ENCODE measurements at regions not wholly inside any gene's neighbourhood (a gene's known extent, or its start where the extent isn't known, plus 50 kb on each side); places are given as distances from the start of the nearest gene placed in this dataset.
"Not testable (repeated sequence)": the region's sequence is repeated elsewhere in the genome, so short reads cannot be mapped to it uniquely, and the experiment has no call there.

DNA sequence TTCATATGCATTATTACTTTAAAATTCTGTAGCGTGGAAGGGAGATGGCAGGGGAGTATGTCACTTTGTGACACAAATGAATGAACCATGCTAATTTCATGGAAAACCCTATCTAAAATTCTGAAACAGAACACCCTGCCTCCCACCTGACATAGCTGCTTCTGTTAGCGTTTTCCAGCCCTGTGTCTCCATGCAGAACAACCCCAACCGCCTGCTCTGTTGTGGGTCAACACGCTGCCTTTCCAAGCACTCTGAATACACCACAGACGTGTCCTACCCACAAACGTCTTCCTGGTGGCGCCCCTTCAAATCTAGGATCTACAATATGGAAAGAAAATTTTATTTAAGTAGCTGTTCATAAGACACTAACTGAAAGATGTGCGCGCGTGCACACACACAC lies 238.6 kb downstream of the TRIML1 start:
- no peak for DNase-seq

DNA sequence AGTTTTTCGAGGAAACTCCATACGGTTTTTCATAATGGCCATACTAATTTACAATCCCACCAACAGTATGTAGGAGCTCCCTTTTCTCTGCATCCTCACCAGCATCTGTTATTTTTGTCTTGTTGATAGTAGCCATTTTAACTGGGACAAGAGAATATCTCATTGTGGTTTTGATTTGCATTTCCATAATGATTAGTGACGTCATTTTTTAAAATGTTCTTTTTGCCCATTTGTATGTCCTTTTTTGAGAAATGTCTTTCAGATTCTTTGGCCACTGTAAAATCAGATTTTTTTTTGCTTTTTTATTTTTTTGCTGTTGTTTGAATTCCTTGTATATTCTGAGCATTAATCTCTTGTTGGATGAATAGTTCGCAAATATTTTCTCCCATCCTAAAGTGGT lies 243.9 kb downstream of the TRIML1 start:
- no peak for DNase-seq

DNA sequence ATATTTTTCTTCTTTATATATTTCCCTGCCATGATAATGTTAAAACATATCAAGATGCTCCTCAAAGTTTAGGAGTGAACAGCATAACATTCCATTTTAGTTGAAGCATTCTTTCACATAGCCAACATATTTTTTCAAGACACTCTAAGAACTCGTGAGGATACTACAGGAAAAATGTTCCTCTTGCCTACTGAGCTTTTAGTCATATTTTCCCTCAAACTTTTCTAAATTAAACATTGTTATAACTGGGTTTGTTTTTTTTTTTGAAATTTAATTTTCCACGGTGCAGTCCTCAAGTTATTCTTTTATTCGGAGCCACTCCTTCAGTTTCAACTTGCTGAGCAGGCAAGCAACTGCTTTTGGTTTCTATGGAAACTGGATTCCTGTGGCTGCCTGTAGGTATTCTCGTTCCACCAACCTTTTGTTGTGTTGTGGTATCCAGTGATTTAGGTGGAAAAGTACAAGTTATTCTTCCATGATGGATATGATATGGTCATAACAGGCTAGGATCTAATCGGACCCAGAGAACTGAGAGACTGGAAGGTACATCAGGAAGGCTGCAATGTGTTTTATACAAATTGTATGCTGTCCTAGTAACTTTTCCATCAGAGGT lies 248.0 kb downstream of the TRIML1 start:
- DNase-seq = no peak

DNA sequence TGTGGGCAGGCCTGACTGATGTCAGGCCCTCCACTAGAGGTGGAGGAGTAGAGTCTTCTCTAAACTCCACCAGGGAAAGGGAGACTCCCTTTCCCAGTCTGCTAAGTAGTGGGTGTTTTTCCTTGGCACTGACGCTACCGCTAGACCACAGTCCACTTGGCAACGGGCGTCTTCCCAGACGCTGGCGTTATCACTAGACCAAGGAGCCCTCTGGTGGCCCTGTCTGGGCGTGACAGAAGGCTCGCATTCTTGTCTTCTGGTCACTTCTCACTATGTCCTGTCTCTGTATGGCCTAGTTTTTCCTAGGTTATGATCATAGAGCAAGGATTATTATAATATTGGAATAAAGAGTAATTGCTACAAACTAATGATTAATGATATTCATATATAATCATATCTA lies 252.1 kb downstream of the TRIML1 start:
- not testable (repeated sequence) for DNase-seq

DNA sequence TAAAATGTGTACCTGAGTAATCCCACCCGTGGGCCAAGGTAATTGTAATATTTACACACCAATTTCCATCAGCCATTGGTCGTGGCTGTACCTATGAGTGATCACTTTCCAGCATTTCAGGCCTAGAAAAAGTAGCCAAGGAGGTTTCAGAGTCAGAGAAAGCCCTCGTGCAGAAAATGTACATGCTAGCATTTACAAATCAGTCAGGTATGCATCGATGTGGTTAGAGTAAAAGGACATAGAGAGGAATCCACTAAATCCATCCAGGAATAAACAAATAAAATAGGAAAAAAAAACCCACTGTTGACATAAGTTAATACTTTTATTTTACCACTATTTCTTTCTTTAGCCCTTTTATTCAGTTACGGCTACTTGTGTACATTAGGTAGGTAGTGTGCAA lies 256.8 kb downstream of the TRIML1 start:
- DNase-seq = no peak

DNA sequence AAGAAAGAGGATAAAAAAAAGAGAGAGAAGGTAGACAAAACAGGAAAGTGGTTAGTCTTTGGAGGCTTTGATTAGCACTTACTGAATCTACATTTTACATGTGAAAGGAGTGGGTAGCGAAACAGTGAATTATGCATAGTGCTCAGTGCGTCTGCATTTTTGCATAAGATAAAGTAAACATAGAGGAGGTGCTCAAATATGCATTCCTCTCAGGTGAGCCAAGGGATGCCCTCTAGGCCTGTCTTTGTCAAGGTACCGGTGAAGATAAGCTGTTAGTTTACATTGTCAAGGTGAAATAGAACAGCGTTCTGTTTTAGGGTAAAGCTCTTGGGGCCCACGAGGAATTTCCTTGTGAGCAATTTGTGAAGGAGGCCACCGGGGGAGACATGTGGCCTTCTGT lies 260.6 kb downstream of the TRIML1 start:
- DNase-seq = no peak

DNA sequence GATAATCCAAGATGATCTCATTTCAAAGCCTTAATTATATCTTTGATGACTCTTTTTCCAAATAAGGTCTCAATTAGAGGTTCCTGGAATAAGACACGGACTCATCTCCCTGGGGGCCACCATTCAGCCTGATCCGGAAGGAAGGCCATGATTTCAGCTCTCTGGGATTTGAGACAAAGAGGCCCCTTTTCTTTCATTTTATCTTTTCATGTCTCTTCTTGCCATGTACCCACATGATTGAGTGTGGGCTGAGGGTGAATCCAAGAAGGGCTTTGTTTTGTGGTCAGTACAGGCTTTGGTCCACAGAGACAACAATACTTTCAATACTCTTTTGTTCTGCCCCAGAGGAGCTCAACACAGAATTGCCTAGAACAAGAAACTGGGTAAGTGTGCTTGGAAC lies 261.2 kb downstream of the TRIML1 start:
- peak; percentile 47 for DNase-seq

DNA sequence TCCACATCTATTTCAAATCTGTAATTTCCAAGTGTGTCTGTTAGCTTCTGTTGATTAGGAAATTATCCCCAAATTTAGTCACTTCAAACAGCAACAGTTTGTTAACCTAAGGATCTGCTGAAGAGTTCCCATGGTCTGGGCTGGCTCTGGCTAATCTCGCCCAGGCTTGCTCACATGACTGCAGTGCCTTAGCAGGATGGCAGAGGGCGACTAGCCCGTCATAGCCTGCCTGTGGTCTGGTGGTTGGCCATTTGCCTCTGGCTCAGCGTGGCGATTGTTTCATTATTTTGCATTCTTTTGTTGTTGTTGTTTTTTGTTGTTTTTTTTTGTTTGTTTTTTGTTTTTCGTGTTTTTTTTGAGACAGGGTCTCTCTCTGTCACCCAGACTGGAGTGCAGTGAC lies 264.0 kb downstream of the TRIML1 start:
- no peak for DNase-seq

DNA sequence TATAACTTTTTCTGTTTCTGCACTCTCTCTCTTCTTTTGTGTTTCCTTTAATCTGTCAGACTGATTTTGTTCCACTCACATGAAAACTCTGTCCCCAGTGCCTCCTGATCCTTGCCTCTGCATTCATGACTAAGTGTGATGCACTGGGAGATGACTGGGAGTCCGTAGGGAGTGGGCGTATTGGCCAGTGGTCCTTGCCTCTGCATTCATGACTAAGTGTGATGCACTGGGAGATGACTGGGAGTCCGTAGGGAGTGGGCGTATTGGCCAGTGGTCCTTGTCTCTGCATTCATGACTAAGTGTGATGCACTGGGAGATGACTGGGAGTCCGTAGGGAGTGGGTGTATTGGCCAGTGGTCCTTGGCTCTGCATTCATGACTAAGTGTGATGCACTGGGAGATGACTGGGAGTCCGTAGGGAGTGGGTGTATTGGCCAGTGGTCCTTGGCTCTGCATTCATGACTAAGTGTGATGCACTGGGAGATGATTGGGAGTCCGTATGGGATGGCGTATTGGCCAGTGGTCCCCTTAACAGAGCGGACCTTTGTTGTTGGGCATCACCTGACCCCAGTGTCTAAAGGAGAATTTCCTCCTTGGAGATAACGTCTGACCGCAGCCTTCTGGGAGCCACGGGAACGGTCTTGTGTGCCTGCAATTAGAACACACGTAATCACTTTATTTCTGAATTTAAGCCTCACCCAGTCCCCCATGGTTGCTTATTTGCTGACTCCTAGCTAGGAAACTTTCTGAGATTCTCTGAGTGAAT lies 266.0 kb downstream of the TRIML1 start:
- not testable (repeated sequence) for DNase-seq

DNA sequence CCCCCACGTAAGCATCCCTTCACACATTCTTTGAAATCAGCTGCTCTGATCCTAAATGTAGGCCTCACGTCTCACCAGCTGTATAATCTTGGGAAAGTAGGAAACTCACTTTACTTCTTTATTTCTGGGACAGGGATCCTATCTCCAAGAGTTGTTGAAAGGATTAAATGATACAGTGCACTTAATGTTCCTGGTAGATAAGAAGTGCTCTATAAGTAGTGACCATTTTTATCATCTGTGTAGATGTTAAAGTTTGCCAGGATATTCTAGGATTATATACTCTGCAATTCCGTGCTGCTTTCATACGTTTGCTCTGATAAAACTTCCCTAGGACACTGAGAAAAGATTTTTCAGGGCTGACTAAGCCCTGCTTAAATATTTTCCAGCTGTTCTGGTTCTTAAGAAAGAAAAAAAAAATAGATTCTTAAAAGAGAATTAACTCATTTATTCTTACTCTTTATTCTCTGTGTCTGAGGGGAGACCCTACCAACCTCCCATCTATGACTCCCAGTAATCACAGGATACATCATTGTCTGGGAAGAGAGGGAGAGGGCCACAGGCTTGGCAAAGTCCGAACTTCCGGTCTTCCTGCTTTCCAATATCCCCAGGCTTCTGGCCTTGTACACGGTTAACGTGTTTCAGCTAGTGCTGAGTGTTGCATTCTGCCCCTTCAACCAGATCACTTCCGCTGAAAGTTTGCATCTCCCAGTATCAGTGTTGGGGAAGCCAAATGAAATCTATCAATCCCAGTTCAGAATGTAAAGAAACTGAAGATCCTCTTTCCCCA lies 269.2 kb downstream of the TRIML1 start:
- DNase-seq = peak; percentile 2

DNA sequence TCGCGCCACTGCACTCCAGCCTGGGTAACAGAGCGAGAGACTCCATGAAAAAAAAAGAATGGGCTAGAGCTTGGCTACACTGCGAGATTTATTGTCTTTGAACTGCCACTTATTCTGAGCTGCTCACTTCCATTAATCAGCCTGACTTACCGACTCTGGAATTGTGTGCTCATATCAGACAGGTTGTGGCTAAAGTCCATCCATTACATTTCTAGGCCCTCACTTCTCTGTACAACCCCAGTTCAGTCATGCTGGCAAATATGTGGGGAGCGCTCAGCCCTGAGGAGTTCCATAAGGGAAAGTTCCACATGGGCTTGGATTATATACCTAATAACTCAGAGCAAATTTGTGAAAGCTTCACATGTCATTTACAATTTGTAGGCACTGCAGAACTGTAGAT lies 270.6 kb downstream of the TRIML1 start:
- DNase-seq = no peak

DNA sequence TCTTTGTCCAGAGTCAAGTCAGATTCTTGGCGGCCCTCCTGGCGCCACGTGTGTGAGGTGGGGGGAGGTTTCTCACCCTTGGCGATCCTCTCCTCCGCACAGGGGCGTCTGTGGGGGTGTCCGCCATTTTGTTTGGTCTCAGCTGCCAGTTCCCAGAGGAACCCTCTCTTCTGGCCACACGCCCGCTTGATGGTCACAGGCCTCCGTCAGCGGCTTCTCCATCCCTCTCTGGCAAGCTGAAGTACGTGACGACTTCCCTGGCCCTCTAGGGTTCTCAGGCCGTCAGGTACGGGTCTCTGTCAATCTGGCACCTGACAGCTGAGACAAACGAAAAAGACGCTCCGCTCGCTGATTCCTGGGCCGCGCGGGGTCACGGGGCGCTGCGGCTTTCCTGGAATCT lies 272.6 kb downstream of the TRIML1 start:
- DNase-seq = no peak

DNA sequence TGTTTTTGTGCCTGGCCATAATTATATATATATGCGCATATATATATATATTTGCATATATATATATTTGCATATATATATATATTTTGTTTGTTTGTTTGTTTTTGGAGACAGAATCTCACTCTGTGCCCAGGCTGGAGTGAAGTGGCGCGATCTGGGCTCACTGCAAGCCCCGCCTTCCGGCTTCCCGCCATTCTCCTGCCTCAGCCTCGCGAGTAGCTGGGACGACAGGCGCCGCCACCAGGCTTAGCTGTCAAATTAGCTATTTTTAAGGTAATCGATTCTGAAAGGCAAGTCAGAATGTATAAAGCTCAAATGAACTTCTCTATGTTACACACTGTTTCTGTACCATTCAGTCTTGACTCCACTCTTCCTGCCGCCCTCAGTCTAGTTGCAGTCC lies 273.3 kb downstream of the TRIML1 start:
- no peak for DNase-seq

DNA sequence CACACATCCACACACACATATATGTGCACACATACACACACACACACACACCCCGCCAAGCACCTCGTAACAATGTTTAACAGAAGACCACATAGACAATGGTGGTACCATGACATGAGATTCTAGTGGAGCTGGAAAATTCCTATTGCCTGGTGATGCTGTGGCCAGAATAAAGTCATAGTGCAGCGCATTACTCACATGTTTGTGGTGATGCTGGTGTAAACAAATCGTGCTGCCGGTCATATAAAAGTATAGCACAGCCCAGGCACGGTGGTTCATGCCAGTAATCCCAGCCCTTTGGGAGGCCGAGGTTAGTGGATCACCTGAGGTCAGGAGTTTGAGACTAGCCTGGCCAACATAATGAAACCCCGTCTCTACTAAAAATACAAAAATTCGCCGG lies 275.2 kb downstream of the TRIML1 start:
- no peak for DNase-seq

DNA sequence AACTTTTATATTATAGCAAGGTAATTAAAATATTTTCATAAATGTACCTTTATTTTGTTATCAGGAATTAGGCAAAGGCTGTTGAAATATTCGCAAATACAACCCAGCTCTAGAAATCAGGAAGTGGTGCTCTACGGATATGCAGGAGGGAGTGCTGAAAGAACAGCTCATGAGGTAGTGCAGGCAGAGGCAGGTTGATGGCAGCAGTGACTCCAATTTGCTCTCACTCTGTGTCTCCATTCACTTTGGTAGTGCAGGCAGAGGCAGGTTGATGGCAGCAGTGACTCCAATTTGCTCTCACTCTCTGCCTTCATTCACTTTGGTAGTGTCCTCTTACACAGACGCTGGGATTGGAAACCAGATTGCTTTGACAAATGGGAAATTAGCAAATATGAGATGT lies 277.9 kb downstream of the TRIML1 start:
- DNase-seq = no peak

DNA sequence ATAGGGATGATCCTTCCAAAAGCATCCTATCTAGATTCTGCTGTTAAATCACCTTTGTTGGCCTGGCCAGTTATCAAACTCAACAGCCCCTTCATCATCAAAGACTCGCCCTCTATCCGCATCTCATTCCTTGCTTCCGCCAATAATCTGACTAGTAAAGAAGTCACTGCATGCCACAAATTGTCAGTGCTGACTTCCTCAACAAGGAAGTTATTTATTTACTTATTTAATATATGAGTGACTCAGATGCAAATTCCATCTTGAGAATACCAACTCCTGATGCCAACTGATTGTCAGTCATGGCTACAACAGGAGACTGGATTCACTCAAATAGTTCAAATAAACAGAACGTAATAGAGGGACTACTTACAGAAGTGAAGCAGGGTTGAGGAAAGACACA lies 283.8 kb downstream of the TRIML1 start:
- no peak for DNase-seq

DNA sequence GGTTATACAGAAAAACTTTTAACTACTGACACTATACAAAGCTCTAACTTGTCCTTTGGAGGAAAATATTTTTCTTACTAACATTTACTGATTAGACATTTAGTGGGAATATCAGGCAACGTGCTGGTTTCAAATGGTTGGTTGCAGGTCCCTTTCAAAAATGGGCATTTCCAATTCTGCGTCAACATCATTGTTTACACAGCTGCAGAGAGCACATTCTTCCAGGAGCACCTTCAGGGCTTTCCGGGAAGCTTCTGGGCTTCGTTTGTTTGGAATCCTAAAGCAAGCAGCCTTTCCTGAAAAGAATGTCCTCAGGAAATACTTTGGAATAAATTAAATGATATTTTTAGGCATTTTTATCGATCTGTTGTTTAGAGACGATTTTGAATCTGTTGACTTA lies 289.7 kb downstream of the TRIML1 start:
- DNase-seq = no peak

DNA sequence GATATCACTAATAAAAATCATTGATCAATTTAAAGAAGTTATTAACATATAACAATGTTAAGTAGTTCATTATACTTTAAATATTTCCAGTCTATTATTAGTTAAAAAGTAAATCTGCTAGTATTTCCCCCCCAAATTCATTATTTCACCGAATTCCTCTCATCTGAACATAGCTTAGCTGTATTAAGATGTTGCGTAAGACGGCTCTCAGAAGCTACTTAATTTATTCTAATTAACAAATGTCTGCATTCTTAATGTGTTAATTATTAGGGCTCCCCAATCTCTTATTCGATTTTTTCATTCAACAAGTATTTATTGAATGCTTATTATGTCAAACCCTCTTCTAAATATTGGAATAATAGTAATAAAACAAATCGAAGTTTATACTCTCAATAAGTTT lies 290.7 kb downstream of the TRIML1 start:
- DNase-seq = no peak

DNA sequence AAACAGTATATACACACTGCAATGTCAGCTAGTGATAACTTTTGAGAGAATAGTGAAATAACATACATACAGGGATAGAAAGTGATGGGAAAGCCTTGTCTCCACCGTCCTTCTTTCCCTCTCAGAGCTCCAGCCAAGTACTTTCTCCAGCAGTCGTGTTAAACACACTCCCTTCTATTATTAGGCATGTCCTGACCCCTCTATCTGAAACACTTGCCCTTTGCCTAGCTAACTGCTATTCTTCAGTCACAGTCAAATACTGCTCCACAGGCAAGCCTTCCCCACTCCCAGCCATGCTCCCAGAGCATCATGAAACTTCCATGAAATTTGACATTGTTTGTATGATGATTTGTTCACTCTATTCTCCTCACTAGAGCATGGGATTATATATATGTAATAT lies 291.1 kb downstream of the TRIML1 start:
- DNase-seq = no peak

DNA sequence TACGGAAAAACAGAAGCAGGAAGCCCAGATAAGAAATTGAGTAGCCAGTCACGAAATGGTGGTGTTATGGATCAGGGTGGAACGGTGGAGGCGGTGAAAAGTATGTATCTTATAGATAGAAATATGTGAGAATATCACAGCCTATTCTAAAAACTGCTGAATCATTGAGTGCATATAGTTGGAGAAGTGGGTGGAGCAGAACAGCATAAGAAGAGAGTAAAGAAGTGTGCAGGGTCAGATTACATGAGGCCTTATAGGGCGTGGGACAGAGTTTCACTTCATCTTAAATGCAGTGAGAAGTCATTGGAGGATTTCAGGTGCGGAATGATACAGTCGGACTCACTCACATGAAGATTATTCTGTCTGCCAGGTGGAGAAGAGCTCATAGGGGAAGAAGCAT lies 293.1 kb downstream of the TRIML1 start:
- no peak for DNase-seq

DNA sequence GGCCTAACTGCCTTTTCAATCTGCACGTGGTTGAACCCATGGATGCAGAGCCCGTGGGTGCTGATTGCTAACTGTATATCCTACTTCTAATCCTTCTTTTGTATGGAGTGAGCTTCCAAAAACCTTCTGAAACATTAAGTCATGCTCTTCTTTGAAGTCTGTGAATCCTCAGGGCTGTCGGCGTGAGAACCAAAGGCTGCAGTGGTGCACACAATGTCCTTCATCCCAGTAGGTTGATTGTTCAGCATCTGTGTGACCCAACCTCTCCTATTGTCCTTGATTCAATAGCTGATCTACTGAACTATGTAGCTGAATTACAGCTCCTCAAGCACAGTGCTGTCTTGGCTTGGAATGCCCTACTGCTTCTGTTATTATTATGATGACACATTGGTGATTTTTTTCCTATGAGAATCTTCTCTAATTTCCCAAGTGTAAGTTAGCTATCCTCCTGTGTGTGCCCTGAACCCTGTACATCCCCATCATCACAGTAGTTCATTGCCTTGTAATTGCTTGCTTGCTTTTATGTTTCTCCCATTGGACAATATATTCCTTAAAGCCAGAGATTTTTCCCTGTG lies 294.6 kb downstream of the TRIML1 start:
- DNase-seq = no peak

DNA sequence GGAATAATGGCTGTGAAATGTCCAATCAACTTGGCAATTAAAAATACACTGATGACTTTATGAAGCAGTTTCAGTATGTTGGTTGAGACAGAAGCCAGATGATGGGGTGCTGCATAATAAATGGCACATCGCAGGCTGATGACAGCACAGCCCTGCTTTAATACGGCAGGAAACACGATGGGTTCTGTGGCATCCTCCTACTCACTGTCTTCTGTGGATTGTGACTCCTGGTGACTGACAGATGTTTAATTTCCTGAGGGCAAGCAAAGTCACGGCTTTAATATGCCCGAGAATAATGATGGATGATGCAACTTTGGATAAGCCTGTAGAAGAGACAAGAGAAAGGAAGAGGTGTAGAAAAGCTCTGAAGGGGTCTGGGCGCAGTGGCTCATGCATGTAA lies 295.4 kb downstream of the TRIML1 start:
- peak; percentile 8 for DNase-seq

DNA sequence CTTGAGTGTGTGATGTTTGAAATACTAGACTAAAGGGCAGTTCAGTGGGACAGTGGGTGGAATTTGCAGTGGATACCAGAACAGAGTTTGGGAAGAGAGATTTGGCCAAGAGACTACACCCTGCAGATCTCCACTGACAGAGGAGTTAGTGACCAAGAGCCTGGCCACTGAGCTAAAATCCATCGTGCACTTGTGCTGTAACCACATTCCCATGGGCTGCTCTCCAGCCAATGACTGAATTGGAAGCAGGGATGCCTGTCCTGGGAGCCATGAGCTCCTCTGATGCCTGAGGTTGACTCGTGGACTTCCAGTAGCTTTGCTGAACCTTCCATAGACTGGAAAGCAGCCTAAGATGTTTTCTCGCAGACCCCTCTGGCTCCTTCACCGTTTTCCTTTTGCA lies 296.1 kb downstream of the TRIML1 start:
- DNase-seq = no peak

Data from skin of body (tissue), 1 donor.